Suppressor macrophage treated with lipopolysaccharide for 4 hours (primary cell): ENCODE measurements at regions not wholly inside any gene's neighbourhood (a gene's known extent, or its start where the extent isn't known, plus 50 kb on each side); places are given as distances from the start of the nearest gene placed in this dataset.
"Not testable (repeated sequence)": the region's sequence is repeated elsewhere in the genome, so short reads cannot be mapped to it uniquely, and the experiment has no call there.

Experiments
- DNase-seq: peaks from one replicate; pipeline ENCODE4 v3.0.0-alpha.2; 2020

- DNase-seq, result no peak
These were observed 934.2 kb downstream of the TTLL7 start for GRCh38 chr1:83064589-83065242.

- DNase-seq, result no peak
These were observed 938.1 kb downstream of the TTLL7 start for GRCh38 chr1:83060651-83061390.

GRCh38 chr1:83060221-83060620, 938.7 kb downstream of the TTLL7 start:
- DNase-seq, result no peak

- no peak for DNase-seq
These were observed 940.6 kb downstream of the TTLL7 start for GRCh38 chr1:83058327-83058726.

- no peak for DNase-seq
These were observed 943.4 kb downstream of the TTLL7 start for GRCh38 chr1:83055391-83056170.

- no peak for DNase-seq
These were observed 945.5 kb downstream of the TTLL7 start for GRCh38 chr1:83053446-83053845.

- DNase-seq, result no peak
These were observed 946.1 kb downstream of the TTLL7 start for GRCh38 chr1:83052865-83053264.

GRCh38 chr1:83051053-83051452, 947.9 kb downstream of the TTLL7 start:
- not testable (repeated sequence) for DNase-seq

GRCh38 chr1:83043244-83043643, 955.7 kb downstream of the TTLL7 start:
- no peak for DNase-seq

GRCh38 chr1:83039091-83039490, 959.8 kb downstream of the TTLL7 start:
- DNase-seq, result not testable (repeated sequence)

GRCh38 chr1:83034851-83035250, 964.1 kb downstream of the TTLL7 start:
- DNase-seq, result no peak

GRCh38 chr1:83033682-83034081, 965.2 kb downstream of the TTLL7 start:
- no peak for DNase-seq

GRCh38 chr1:83029916-83030315, 969.0 kb downstream of the TTLL7 start:
- DNase-seq, result no peak

GRCh38 chr1:83029050-83029449, 969.9 kb downstream of the TTLL7 start:
- no peak for DNase-seq

GRCh38 chr1:83028467-83028866, 970.5 kb downstream of the TTLL7 start:
- no peak for DNase-seq

- no peak for DNase-seq
These were observed 971.4 kb downstream of the TTLL7 start for GRCh38 chr1:83027511-83027910.

GRCh38 chr1:83026745-83027144, 972.2 kb downstream of the TTLL7 start:
- no peak for DNase-seq

- DNase-seq, result no peak
These were observed 974.6 kb downstream of the TTLL7 start for GRCh38 chr1:83024251-83024767.

GRCh38 chr1:83023212-83023611, 975.7 kb downstream of the TTLL7 start:
- no peak for DNase-seq

- no peak for DNase-seq
These were observed 976.7 kb downstream of the TTLL7 start for GRCh38 chr1:83022206-83022605.

GRCh38 chr1:83017701-83018100, 981.2 kb downstream of the TTLL7 start:
- DNase-seq, result no peak

GRCh38 chr1:83017276-83017675, 981.7 kb downstream of the TTLL7 start:
- DNase-seq, result no peak

GRCh38 chr1:83016354-83016849, 982.5 kb downstream of the TTLL7 start:
- no peak for DNase-seq
